Suprapubic skin (tissue), 3 donors: ENCODE measurements at regions not wholly inside any gene's neighbourhood (a gene's known extent, or its start where the extent isn't known, plus 50 kb on each side); places are given as distances from the start of the nearest gene placed in this dataset.

Source experiments
- POLR2AphosphoS5 ChIP-seq, 3 donors: sonication (generic); formaldehyde crosslinking; IDR thresholded peaks; one replicate each; pipeline ENCODE4 v1.6.1; 2017; ENCODE audit warnings: antibody characterized with exemption in 3 of 3
- TF ChIP-seq, protein P1 (sequence below), 2 donors: fragments of 200-600 bp in 1 of 2; fragments of 450-650 bp in 1 of 2; sonication (generic) in 1 of 2; IDR thresholded peaks; one replicate each; pipeline ENCODE4 v1.5.1; 2016 to 2019; ENCODE audit warnings: antibody characterized with exemption in 2 of 2, mild to moderate bottlenecking in 1 of 2, moderate library complexity in 1 of 2

DNA sequence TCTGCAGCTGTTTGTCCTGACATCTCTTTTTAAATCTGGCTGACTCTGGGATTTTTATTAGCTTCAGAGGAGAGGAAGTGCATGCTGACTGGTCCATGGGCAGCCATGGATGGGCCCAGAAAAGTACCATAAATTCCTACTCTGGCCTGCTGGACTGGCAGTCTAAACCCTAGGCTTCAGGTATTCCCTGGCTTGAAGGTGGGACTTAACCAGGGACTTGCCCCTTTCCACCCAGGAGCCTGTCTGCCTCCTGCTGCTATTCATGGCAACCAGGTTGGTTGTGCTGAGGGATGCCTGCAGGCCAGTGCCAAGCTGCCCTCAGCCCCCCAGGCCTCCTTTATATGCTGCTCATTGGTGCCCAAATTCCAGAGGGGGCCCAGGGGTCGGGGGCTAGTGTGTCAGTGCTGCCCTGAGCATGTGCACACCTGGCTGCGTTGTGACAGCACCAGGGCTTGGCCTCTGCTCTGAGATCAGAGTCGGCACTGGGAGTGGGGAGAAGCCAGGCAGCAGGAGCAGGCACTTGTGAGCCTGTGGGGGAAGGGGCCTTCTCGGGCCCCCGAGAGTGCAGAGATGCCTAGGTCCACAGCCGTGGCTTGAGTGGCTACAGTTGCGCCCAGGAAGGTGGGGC, 195.7 kb upstream of the TFPI start:
- TF ChIP-seq, protein P1, sequence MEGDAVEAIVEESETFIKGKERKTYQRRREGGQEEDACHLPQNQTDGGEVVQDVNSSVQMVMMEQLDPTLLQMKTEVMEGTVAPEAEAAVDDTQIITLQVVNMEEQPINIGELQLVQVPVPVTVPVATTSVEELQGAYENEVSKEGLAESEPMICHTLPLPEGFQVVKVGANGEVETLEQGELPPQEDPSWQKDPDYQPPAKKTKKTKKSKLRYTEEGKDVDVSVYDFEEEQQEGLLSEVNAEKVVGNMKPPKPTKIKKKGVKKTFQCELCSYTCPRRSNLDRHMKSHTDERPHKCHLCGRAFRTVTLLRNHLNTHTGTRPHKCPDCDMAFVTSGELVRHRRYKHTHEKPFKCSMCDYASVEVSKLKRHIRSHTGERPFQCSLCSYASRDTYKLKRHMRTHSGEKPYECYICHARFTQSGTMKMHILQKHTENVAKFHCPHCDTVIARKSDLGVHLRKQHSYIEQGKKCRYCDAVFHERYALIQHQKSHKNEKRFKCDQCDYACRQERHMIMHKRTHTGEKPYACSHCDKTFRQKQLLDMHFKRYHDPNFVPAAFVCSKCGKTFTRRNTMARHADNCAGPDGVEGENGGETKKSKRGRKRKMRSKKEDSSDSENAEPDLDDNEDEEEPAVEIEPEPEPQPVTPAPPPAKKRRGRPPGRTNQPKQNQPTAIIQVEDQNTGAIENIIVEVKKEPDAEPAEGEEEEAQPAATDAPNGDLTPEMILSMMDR (IDR thresholded peaks at IDR 0.05) = no peak
- TF ChIP-seq POLR2AphosphoS5 (IDR thresholded peaks at IDR 0.05) = no peak
